Astrocyte (in vitro differentiated cells and primary cell): ENCODE measurements at regions not wholly inside any gene's neighbourhood (a gene's known extent, or its start where the extent isn't known, plus 50 kb on each side); places are given as distances from the start of the nearest gene placed in this dataset.

Source experiments
- DNase-seq: peaks from one replicate; pipeline ENCODE4 v3.0.0-alpha.2; 2010; ENCODE audit warnings: low read depth
- FAIRE-seq: peaks from 2 replicates; lab custom pipeline; 2011; peaks lifted over from hg19 to GRCh38; lab: Jason Lieb, UNC
- H2AFZ ChIP-seq: 2 replicates; pipeline ENCODE4 v1.6.0; 2012; ENCODE audit warnings: low read depth, low read length, inconsistent platforms
- H3K27ac ChIP-seq: 2 replicates; pipeline ENCODE4 v1.5.1; 2011; ENCODE audit warnings: low read depth, low read length, inconsistent platforms
- H3K27me3 ChIP-seq: 2 replicates; pipeline ENCODE4 v1.6.0; 2011; ENCODE audit warnings: low read length, inconsistent platforms; ENCODE audit not compliant: insufficient read depth
- H3K36me3 ChIP-seq: 2 replicates; pipeline ENCODE4 v1.5.1; 2011; ENCODE audit warnings: low read length, inconsistent platforms; ENCODE audit not compliant: insufficient read depth
- H3K4me1 ChIP-seq: 2 replicates; pipeline ENCODE4 v1.5.1; 2011; ENCODE audit warnings: low read length, inconsistent platforms; ENCODE audit not compliant: insufficient read depth
- H3K4me2 ChIP-seq: 2 replicates; pipeline ENCODE4 v1.6.0; 2012; ENCODE audit warnings: low read length, inconsistent platforms
- H3K4me3 ChIP-seq: 2 replicates; pipeline ENCODE4 v1.5.1; 2011; ENCODE audit warnings: low read depth, mild to moderate bottlenecking, low read length, inconsistent platforms; ENCODE audit not compliant: insufficient read depth
- H3K79me2 ChIP-seq: 2 replicates; pipeline ENCODE4 v1.6.0; 2012; ENCODE audit warnings: mild to moderate bottlenecking, low read length, inconsistent platforms; ENCODE audit not compliant: insufficient read depth
- H3K9ac ChIP-seq: 2 replicates; pipeline ENCODE4 v1.6.0; 2012; ENCODE audit warnings: mild to moderate bottlenecking, low read length, inconsistent platforms
- H3K9me3 ChIP-seq: 2 replicates; pipeline ENCODE4 v1.5.1; 2012; ENCODE audit warnings: low read depth, mild to moderate bottlenecking, low read length, inconsistent platforms; ENCODE audit not compliant: insufficient read depth
- H4K20me1 ChIP-seq: 2 replicates; pipeline ENCODE4 v1.6.0; 2012; ENCODE audit warnings: low read length, inconsistent platforms; ENCODE audit not compliant: insufficient read depth
- H3K27ac Mint-ChIP-seq: one replicate; pipeline ENCODE4 v1.8.0; 2021; ENCODE audit warnings: mild to moderate bottlenecking, mixed read lengths; ENCODE audit not compliant: unreplicated experiment
- H3K27me3 Mint-ChIP-seq: one replicate; pipeline ENCODE4 v1.8.0; 2021; ENCODE audit warnings: low read depth, mixed read lengths; ENCODE audit not compliant: unreplicated experiment
- H3K36me3 Mint-ChIP-seq: one replicate; pipeline ENCODE4 v1.8.0; 2021; ENCODE audit warnings: low read depth, mixed read lengths; ENCODE audit not compliant: unreplicated experiment
- H3K4me1 Mint-ChIP-seq: one replicate; pipeline ENCODE4 v1.8.0; 2021; ENCODE audit warnings: low read depth, mixed read lengths; ENCODE audit not compliant: unreplicated experiment
- H3K4me3 Mint-ChIP-seq: one replicate; pipeline ENCODE4 v1.8.0; 2021; ENCODE audit warnings: mild to moderate bottlenecking, moderate library complexity, mixed read lengths; ENCODE audit not compliant: unreplicated experiment
- H3K9me3 Mint-ChIP-seq: one replicate; pipeline ENCODE4 v1.8.0; 2021; ENCODE audit warnings: mild to moderate bottlenecking, mixed read lengths; ENCODE audit not compliant: unreplicated experiment
- CTCF ChIP-seq: IDR thresholded peaks from 2 replicates; pipeline ENCODE4 v1.5.1; 2011; ENCODE audit warnings: low read depth, mild to moderate bottlenecking, inconsistent platforms, low read length, moderate library complexity; ENCODE audit not compliant: insufficient read depth
- EZH2 ChIP-seq: IDR thresholded peaks from 2 replicates; pipeline ENCODE4 v1.6.1; 2012; ENCODE audit warnings: mild to moderate bottlenecking, low read length, inconsistent platforms; ENCODE audit not compliant: insufficient read depth

- Histone ChIP-seq H2AFZ (no peak overlapping the region), H3K27me3 (no peaks in the 10 kb centered on the region), H3K9me3 (no peaks in the 10 kb centered on the region), H3K36me3 (no peaks in the 10 kb centered on the region), H3K4me2 (no peak overlapping the region), H3K4me1 (no peaks in the 10 kb centered on the region), H3K27ac (no peak overlapping the region), H3K9ac (no peak overlapping the region), H3K79me2 (no peaks in the 10 kb centered on the region), H3K4me3 (no peak overlapping the region), H4K20me1 (no peaks in the 10 kb centered on the region)
- Mint-ChIP-seq H3K9me3 (peaks cover 4% of the 10 kb centered on the region), H3K4me3 (no peak overlapping the region), H3K4me1 (no peaks in the 10 kb centered on the region), H3K36me3 (no peaks in the 10 kb centered on the region), H3K27me3 (no peaks in the 10 kb centered on the region), H3K27ac (no peak overlapping the region)
- DNase-seq (no peak), FAIRE-seq (peak; percentile 23)
- TF ChIP-seq EZH2 (no peak), CTCF (no peak)
These were observed 115.8 kb upstream of the TNFSF11 start for GRCh38 chr13:42458193-42458592.

- no peaks in the 10 kb centered on the region for H3K27me3 Mint-ChIP-seq
- FAIRE-seq, result no peak
- peaks cover 2% of the 10 kb centered on the region for H3K36me3 Mint-ChIP-seq
- TF ChIP-seq CTCF, result no peak
- no peaks in the 10 kb centered on the region for H4K20me1 ChIP-seq
- H3K9ac ChIP-seq, result no peak overlapping the region
- no peak overlapping the region for H3K4me3 Mint-ChIP-seq
- H3K9me3 Mint-ChIP-seq, result peaks cover 5% of the 10 kb centered on the region
- no peak for DNase-seq
- no peak overlapping the region for H3K27ac Mint-ChIP-seq
- H3K27ac ChIP-seq, result no peak overlapping the region
- H3K4me2 ChIP-seq, result no peak overlapping the region
- H3K4me1 ChIP-seq, result no peaks in the 10 kb centered on the region
- H3K4me1 Mint-ChIP-seq, result no peaks in the 10 kb centered on the region
- no peak overlapping the region for H3K4me3 ChIP-seq
- no peaks in the 10 kb centered on the region for H3K9me3 ChIP-seq
- H3K79me2 ChIP-seq, result no peaks in the 10 kb centered on the region
- no peaks in the 10 kb centered on the region for H3K36me3 ChIP-seq
- H3K27me3 ChIP-seq, result no peaks in the 10 kb centered on the region
- no peak overlapping the region for H2AFZ ChIP-seq
These were observed 107.8 kb upstream of the TNFSF11 start for GRCh38 chr13:42466123-42466522.

GRCh38 chr13:42466609-42467008 is 107.3 kb upstream of the TNFSF11 start:
- Mint-ChIP-seq H3K4me3 (no peak overlapping the region), H3K27ac (no peak overlapping the region), H3K36me3 (peaks cover 2% of the 10 kb centered on the region), H3K27me3 (no peaks in the 10 kb centered on the region), H3K9me3 (peaks cover 5% of the 10 kb centered on the region), H3K4me1 (no peaks in the 10 kb centered on the region)
- no peaks in the 10 kb centered on the region for H3K4me1 ChIP-seq
- no peak overlapping the region for H3K27ac ChIP-seq
- H3K9ac ChIP-seq, result no peak overlapping the region
- H3K36me3 ChIP-seq, result no peaks in the 10 kb centered on the region
- no peak overlapping the region for H3K4me2 ChIP-seq
- H3K9me3 ChIP-seq, result no peaks in the 10 kb centered on the region
- H3K79me2 ChIP-seq, result no peaks in the 10 kb centered on the region
- no peaks in the 10 kb centered on the region for H4K20me1 ChIP-seq
- DNase-seq (no peak), FAIRE-seq (no peak)
- H2AFZ ChIP-seq, result no peak overlapping the region
- TF ChIP-seq EZH2, result no peak
- no peak for TF ChIP-seq CTCF
- no peaks in the 10 kb centered on the region for H3K27me3 ChIP-seq
- H3K4me3 ChIP-seq, result no peak overlapping the region
